IMR-90 (cell line): ENCODE measurements at regions not wholly inside any gene's neighbourhood (a gene's known extent, or its start where the extent isn't known, plus 50 kb on each side); places are given as distances from the start of the nearest gene placed in this dataset.
A peak's percentile ranks its signal among the peaks of the same experiment; 100 is the strongest.

Experiments used
- ATAC-seq: fragments of 200-7000 bp; cut with Tn5 transposase; 2 replicates; pipeline ENCODE4 v1.9.1; 2020; ENCODE audit warnings: low read depth, mild to moderate bottlenecking, moderate library complexity
- BruUV-seq: library from RNA; stranded (reverse); fragments of 400-500 nt; replicated peaks from 2 replicates; lab custom pipeline; 2021; lab: Mats Ljungman, UMichigan
- CTCF ChIA-PET: fragments of 300-600 bp; formaldehyde crosslinking; extraction: SDS; loops from one replicate; lab custom pipeline; 2021; ENCODE audit warnings: antibody characterized with exemption; lab: Yijun Ruan, JAX
- POLR2A ChIA-PET: fragments of 300-600 bp; sonication (Branson Sonifier 250); formaldehyde crosslinking; loops from one replicate; lab custom pipeline; 2022; ENCODE audit warnings: antibody characterized with exemption; ENCODE audit not compliant: unreplicated experiment; lab: Charles Lee
- DNase-seq: peaks from one replicate; pipeline ENCODE4 v3.0.0; 2013
- H2AFZ ChIP-seq: replicated peaks from 2 replicates; pipeline ENCODE3; 2013; ENCODE audit warnings: low read length, mild to moderate bottlenecking; ENCODE audit not compliant: poor library complexity
- H2AK5ac ChIP-seq: 2 replicates; pipeline ENCODE4 v1.6.1; 2013; ENCODE audit warnings: low read depth, low read length, inconsistent platforms
- H2AK9ac ChIP-seq: replicated peaks from 2 replicates; pipeline ENCODE3; 2013; ENCODE audit warnings: mild to moderate bottlenecking, low read depth, low read length, moderate library complexity; ENCODE audit not compliant: poor library complexity
- H2BK120ac ChIP-seq: 2 replicates; pipeline ENCODE4 v1.6.1; 2013; ENCODE audit warnings: low read depth, low read length, inconsistent platforms
- H2BK15ac ChIP-seq: 3 replicates; pipeline ENCODE4 v1.6.1; 2013; ENCODE audit warnings: low read depth, low read length, inconsistent platforms
- H2BK20ac ChIP-seq: 2 replicates; pipeline ENCODE4 v1.6.1; 2013; ENCODE audit warnings: low read depth, mild to moderate bottlenecking, inconsistent platforms, low read length, moderate library complexity
- H2BK5ac ChIP-seq: 2 replicates; pipeline ENCODE4 v1.6.1; 2013; ENCODE audit warnings: mild to moderate bottlenecking, low read depth, low read length, inconsistent platforms; ENCODE audit not compliant: poor library complexity, severe bottlenecking
- H3K14ac ChIP-seq: replicated peaks from 2 replicates; pipeline ENCODE4 v1.6.1; 2013; ENCODE audit warnings: low read depth, low read length, inconsistent platforms
- H3K18ac ChIP-seq: 2 replicates; pipeline ENCODE4 v1.6.1; 2013; ENCODE audit warnings: low read depth, low read length, control low read depth
- H3K23ac ChIP-seq: 2 replicates; pipeline ENCODE4 v1.6.1; 2013; ENCODE audit warnings: low read depth, low read length, inconsistent platforms
- H3K27ac ChIP-seq: 2 replicates; pipeline ENCODE4 v1.5.1; 2013; ENCODE audit warnings: mild to moderate bottlenecking, control low read depth, low read length; ENCODE audit not compliant: insufficient read depth
- H3K27me3 ChIP-seq: 2 replicates; pipeline ENCODE4 v1.6.1; 2013; ENCODE audit warnings: low read length; ENCODE audit not compliant: control insufficient read depth, insufficient read depth
- H3K36me3 ChIP-seq: 2 replicates; pipeline ENCODE4 v1.6.1; 2013; ENCODE audit warnings: low read length, mixed read lengths; ENCODE audit not compliant: control insufficient read depth, insufficient read depth
- H3K4ac ChIP-seq: 2 replicates; pipeline ENCODE4 v1.6.1; 2013; ENCODE audit warnings: low read depth, low read length, inconsistent platforms
- H3K4me1 ChIP-seq: 2 replicates; pipeline ENCODE4 v1.6.1; 2013; ENCODE audit warnings: low read length, mixed read lengths; ENCODE audit not compliant: control insufficient read depth, insufficient read depth
- H3K4me2 ChIP-seq: 2 replicates; pipeline ENCODE4 v1.6.1; 2013; ENCODE audit warnings: low read depth, mild to moderate bottlenecking, control low read depth, low read length, moderate library complexity
- H3K4me3 ChIP-seq: 2 replicates; pipeline ENCODE4 v1.5.1; 2013; ENCODE audit warnings: low read depth, mild to moderate bottlenecking, control low read depth, low read length, moderate library complexity; ENCODE audit not compliant: insufficient read depth
- H3K56ac ChIP-seq: 2 replicates; pipeline ENCODE4 v1.6.1; 2013; ENCODE audit warnings: low read length, inconsistent platforms; ENCODE audit not compliant: insufficient read depth; ENCODE audit errors: extremely low read depth
- H3K79me1 ChIP-seq, 2 experiments: 2 replicates each; pipeline ENCODE4 v1.6.1; 2013; ENCODE audit warnings: low read length in 2 of 2, inconsistent platforms in 1 of 2, low read depth in 1 of 2
- H3K9ac ChIP-seq: 2 replicates; pipeline ENCODE4 v1.6.1; 2013; ENCODE audit warnings: low read depth, low read length, control low read depth
- H3K9me1 ChIP-seq: 2 replicates; pipeline ENCODE4 v1.6.1; 2013; ENCODE audit warnings: low read length, inconsistent platforms; ENCODE audit not compliant: insufficient read depth
- H3K9me3 ChIP-seq: 2 replicates; pipeline ENCODE4 v1.6.1; 2013; ENCODE audit warnings: low read length; ENCODE audit not compliant: control insufficient read depth, insufficient read depth
- H4K20me1 ChIP-seq: 2 replicates; pipeline ENCODE4 v1.6.1; 2013; ENCODE audit warnings: low read length, inconsistent platforms; ENCODE audit not compliant: insufficient read depth
- H4K5ac ChIP-seq: 2 replicates; pipeline ENCODE4 v1.6.1; 2013; ENCODE audit warnings: mild to moderate bottlenecking, low read depth, low read length, control low read depth
- H4K8ac ChIP-seq, 2 experiments: 2 replicates each; pipeline ENCODE4 v1.6.1; 2013; ENCODE audit warnings: low read depth in 2 of 2, low read length in 2 of 2, control low read depth in 1 of 2, inconsistent platforms in 1 of 2
- H4K91ac ChIP-seq: 2 replicates; pipeline ENCODE4 v1.6.1; 2013; ENCODE audit warnings: low read depth, low read length, inconsistent platforms; ENCODE audit not compliant: insufficient read depth
- BHLHE40 ChIP-seq: fragments of 150-350 bp; IDR thresholded peaks from 2 replicates; pipeline ENCODE4 v1.6.1; 2016; ENCODE audit warnings: mild to moderate bottlenecking, low read depth, low read length
- CEBPB ChIP-seq: IDR thresholded peaks from 2 replicates; pipeline ENCODE4 v1.6.1; 2012; ENCODE audit warnings: low read depth, low read length, improper control_type of control experiment
- CHD1 ChIP-seq: IDR thresholded peaks from 2 replicates; pipeline ENCODE4 v1.6.1; 2012; ENCODE audit warnings: low read depth, low read length, improper control_type of control experiment
- ELK1 ChIP-seq: fragments of 150-350 bp; IDR thresholded peaks from 2 replicates; pipeline ENCODE4 v1.6.1; 2016; ENCODE audit warnings: low read depth, mild to moderate bottlenecking, low read length, moderate library complexity, borderline replicate concordance
- MAFK ChIP-seq: IDR thresholded peaks from 2 replicates; pipeline ENCODE4 v1.6.1; 2012; ENCODE audit warnings: low read depth, low read length, improper control_type of control experiment
- MAZ ChIP-seq: IDR thresholded peaks from 2 replicates; pipeline ENCODE4 v1.6.1; 2012; ENCODE audit warnings: low read depth, mild to moderate bottlenecking, low read length, improper control_type of control experiment, moderate library complexity, borderline replicate concordance
- MXI1 ChIP-seq: IDR thresholded peaks from 2 replicates; pipeline ENCODE4 v1.6.1; 2012; ENCODE audit warnings: low read depth, mild to moderate bottlenecking, low read length, moderate library complexity, borderline replicate concordance
- NFE2L2 ChIP-seq: fragments of 150-350 bp; IDR thresholded peaks from 2 replicates; pipeline ENCODE4 v1.6.1; 2016; ENCODE audit warnings: low read depth, mild to moderate bottlenecking, low read length
- POLR2A ChIP-seq: IDR thresholded peaks from 2 replicates; pipeline ENCODE4 v1.6.1; 2012; ENCODE audit warnings: mild to moderate bottlenecking, low read depth, low read length
- RAD21 ChIP-seq: IDR thresholded peaks from 2 replicates; pipeline ENCODE4 v1.6.1; 2012; ENCODE audit warnings: low read length, improper control_type of control experiment
- RCOR1 ChIP-seq: IDR thresholded peaks from 2 replicates; pipeline ENCODE4 v1.6.1; 2012; ENCODE audit warnings: mild to moderate bottlenecking, low read length, improper control_type of control experiment; ENCODE audit not compliant: insufficient replicate concordance
- SMC3 ChIP-seq: fragments of 150-350 bp; IDR thresholded peaks from 2 replicates; pipeline ENCODE4 v1.6.1; 2016; ENCODE audit warnings: low read depth, mild to moderate bottlenecking, antibody characterized with exemption, low read length, moderate library complexity
- USF2 ChIP-seq: fragments of 150-350 bp; IDR thresholded peaks from 2 replicates; pipeline ENCODE4 v1.6.1; 2017; ENCODE audit warnings: mild to moderate bottlenecking, antibody characterized with exemption, low read length, low read depth
- WGBS, 2 experiments: methylation state at CpG; one replicate each; pipeline versions ENCODE4 v1.1.5 to v1.1.7; 2013; ENCODE audit warnings: missing lambda C conversion rate in 2 of 2; ENCODE audit not compliant: insufficient read length in 1 of 2; ENCODE audit errors: extremely low coverage in 2 of 2; 5-methylcytosine and 5-hydroxymethylcytosine counted together
- dilution Hi-C: fragments of 300-500 bp; cut with HindIII; formaldehyde crosslinking; loops from one replicate; pipeline ENCODE4 v1.14.3; 2018; ENCODE audit warnings: low sequenced_read_pairs; ENCODE audit not compliant: unreplicated experiment
- in situ Hi-C: fragments of 300-500 bp; cut with MboI; formaldehyde crosslinking; loops from 3 replicates; pipeline ENCODE4 v1.14.3; 2019; ENCODE audit warnings: low sequenced_read_pairs, inconsistent platforms, mixed read lengths
- intact Hi-C: fragments of 100-400 bp; cut with micrococcal nuclease; formaldehyde crosslinking; loops from 2 replicates; pipeline ENCODE4 v1.10.0; 2022

GRCh38 chr6:139591075-139591865 lies 216.8 kb upstream of the CITED2 start:
- H3K9me3 ChIP-seq, result no peaks in the 10 kb centered on the region
- peak overlapping the region; percentile 87 for H2BK20ac ChIP-seq
- dilution Hi-C loops (no loop called here), in situ Hi-C loops (loop anchor here (10.0 kb wide), 1 partner anchor 464 kb away; no protein-coding TSS in a partner anchor), intact Hi-C loops (loop anchor here (10.0 kb wide), 1 partner anchor 264 kb away; no protein-coding TSS in a partner anchor)
- H3K4me1 ChIP-seq, result peaks cover 11% of the 10 kb centered on the region
- peak overlapping the region; percentile 54 for H4K91ac ChIP-seq
- H2AK5ac ChIP-seq, result no peak overlapping the region
- 0 out of 4 replicates have a peak, but pooled peaks cover 0 to under 1% of the 10 kb centered on the region in 2 experiments for H3K79me1 ChIP-seq
- no peak overlapping the region for H3K27ac ChIP-seq
- ChIA-PET CTCF (interaction anchor here (0.7 kb wide), 1 partner anchor 51 kb away, joined by 3 read pairs; no protein-coding TSS in a partner anchor), POLR2A (interaction anchor here (1.4 kb wide), 1 partner anchor 217 kb away, joined by 4 read pairs; the partner anchor contains the start of gene CITED2)
- H3K23ac ChIP-seq, result no peak overlapping the region
- H4K8ac ChIP-seq, result peak overlapping the region in 1 of 2 experiments; percentile 18; a peak in 2 of 4 replicates
- peak overlapping the region; percentile 16 for H2BK5ac ChIP-seq
- peak overlapping the region; percentile 87; the same call in 1 of the 3 replicates for H2BK15ac ChIP-seq
- 100% methylated on average over 1 of the region's 4 CpGs; no CpG with 5 or more reads in 1 of the 2 experiments for WGBS, 2 experiments
- peak overlapping the region; percentile 59; the same call in 1 of the 2 replicates for H3K18ac ChIP-seq
- no peak overlapping the region for H3K4me2 ChIP-seq
- DNase-seq (peak; percentile 63), ATAC-seq (no peak)
- peak overlapping the region; percentile 35; the same call in 1 of the 2 replicates for H4K5ac ChIP-seq
- H3K4ac ChIP-seq, result peak overlapping the region; percentile 48; the same call in 1 of the 2 replicates
- H2AFZ ChIP-seq, result no peak overlapping the region
- H3K27me3 ChIP-seq, result no peaks in the 10 kb centered on the region
- peaks cover 1% of the 10 kb centered on the region; the same call in 1 of the 2 replicates for H3K9me1 ChIP-seq
- H2BK120ac ChIP-seq, result peak overlapping the region; percentile 55
- H3K56ac ChIP-seq, result no peak overlapping the region
- H2AK9ac ChIP-seq, result no peak overlapping the region
- H3K9ac ChIP-seq, result no peak overlapping the region
- BruUV-seq, result no TSS peak
- H3K4me3 ChIP-seq, result no peak overlapping the region
- H4K20me1 ChIP-seq, result no peaks in the 10 kb centered on the region
- no peaks in the 10 kb centered on the region for H3K36me3 ChIP-seq
- H3K14ac ChIP-seq, result no peak overlapping the region; the same call in 1 of the 2 replicates
- TF ChIP-seq ELK1, result no peak
- no peak for TF ChIP-seq MAZ
- no peak for TF ChIP-seq POLR2A
- no peak for TF ChIP-seq RAD21
- no peak for TF ChIP-seq BHLHE40
- no peak for TF ChIP-seq RCOR1
- no peak for TF ChIP-seq CEBPB
- no peak for TF ChIP-seq NFE2L2
- no peak for TF ChIP-seq USF2
- no peak for TF ChIP-seq MAFK
- TF ChIP-seq MXI1, result no peak
- TF ChIP-seq CHD1, result no peak
- TF ChIP-seq SMC3, result no peak
